H1 (cell line): ENCODE measurements at regions not wholly inside any gene's neighbourhood (a gene's known extent, or its start where the extent isn't known, plus 50 kb on each side); places are given as distances from the start of the nearest gene placed in this dataset.

Experiments used
- CEBPB ChIP-seq: IDR thresholded peaks from 2 replicates; pipeline ENCODE4 v1.6.1; 2012; ENCODE audit warnings: low read depth, low read length
- CHD1 ChIP-seq: IDR thresholded peaks from 2 replicates; pipeline ENCODE4 v1.6.1; 2012; ENCODE audit warnings: low read depth, low read length, improper control_type of control experiment
- CTCF ChIP-seq, 3 experiments: IDR thresholded peaks; 1 replicate in 2 of 3; 2 replicates in 1 of 3; pipeline versions ENCODE4 v1.5.1 to v1.6.1; 2011; ENCODE audit warnings: low read length in 3 of 3, mild to moderate bottlenecking in 3 of 3, inconsistent platforms in 2 of 3, low read depth in 1 of 3, moderate library complexity in 1 of 3; ENCODE audit not compliant: insufficient read depth in 1 of 3; ENCODE audit errors: control extremely low read depth in 1 of 3
- EP300 ChIP-seq, 2 experiments: IDR thresholded peaks; 1 replicate in 1 of 2; 2 replicates in 1 of 2; pipeline ENCODE4 v1.6.1; 2011 to 2012; ENCODE audit warnings: low read depth in 2 of 2, low read length in 2 of 2, mild to moderate bottlenecking in 2 of 2, borderline replicate concordance in 1 of 2, inconsistent platforms in 1 of 2, moderate library complexity in 1 of 2
- EZH2 ChIP-seq: fragments of 200-600 bp; sonication (generic); IDR thresholded peaks from 2 replicates; pipeline ENCODE4 v1.7.1; 2012; ENCODE audit warnings: low read depth, mild to moderate bottlenecking, moderate library complexity, low read length, inconsistent platforms; ENCODE audit not compliant: severe bottlenecking
- FOSL1 ChIP-seq: IDR thresholded peaks from 2 replicates; pipeline ENCODE4 v1.6.1; 2011; ENCODE audit warnings: mild to moderate bottlenecking, low read depth, low read length, moderate library complexity; ENCODE audit not compliant: insufficient read depth
- GTF2F1 ChIP-seq: IDR thresholded peaks from 2 replicates; pipeline ENCODE4 v1.6.1; 2012; ENCODE audit warnings: low read depth, low read length, improper control_type of control experiment, borderline replicate concordance
- JUND ChIP-seq: IDR thresholded peaks from 2 replicates; pipeline ENCODE4 v1.6.1; 2011; ENCODE audit warnings: mild to moderate bottlenecking, improper control_type of control experiment, low read length
- MAFK ChIP-seq: IDR thresholded peaks from 2 replicates; pipeline ENCODE4 v1.6.1; 2012; ENCODE audit warnings: low read depth, mild to moderate bottlenecking, improper control_type of control experiment, low read length
- NRF1 ChIP-seq: IDR thresholded peaks from 2 replicates; pipeline ENCODE4 v1.6.1; 2011; ENCODE audit warnings: mild to moderate bottlenecking, low read depth, low read length, improper control_type of control experiment
- POLR2A ChIP-seq, 2 experiments: IDR thresholded peaks; 1 replicate in 1 of 2; 2 replicates in 1 of 2; pipeline ENCODE4 v1.6.1; 2011; ENCODE audit warnings: low read depth in 2 of 2, low read length in 2 of 2, mild to moderate bottlenecking in 2 of 2; ENCODE audit errors: control extremely low read depth in 1 of 2
- POLR2AphosphoS5 ChIP-seq: IDR thresholded peaks from 2 replicates; pipeline ENCODE4 v1.6.1; 2011; ENCODE audit warnings: low read depth, low read length
- RNF2 ChIP-seq: fragments of 200-900, 300-1000 bp; sonication (generic); IDR thresholded peaks from 2 replicates; pipeline ENCODE4 v1.7.1; 2016; ENCODE audit warnings: borderline replicate concordance, low read depth, mild to moderate bottlenecking, antibody characterized with exemption, low read length; ENCODE audit not compliant: poor library complexity, severe bottlenecking; ENCODE audit errors: missing control alignments
- SIN3A ChIP-seq, 2 experiments: IDR thresholded peaks in 1 of 2; conservative IDR thresholded peaks in 1 of 2; 2 replicates each; pipeline ENCODE4 v1.6.1; 2011 to 2012; ENCODE audit warnings: low read length in 2 of 2, improper control_type of control experiment in 1 of 2, low read depth in 1 of 2, mild to moderate bottlenecking in 1 of 2

GRCh38 chr4:120536884-120537283, 385.6 kb downstream of the PRDM5 start:
- TF ChIP-seq JUND, result no peak
- TF ChIP-seq MAFK, result no peak
- TF ChIP-seq GTF2F1, result no peak
- no peak for TF ChIP-seq POLR2A (IDR thresholded peaks at IDR 0.05; ENCODE audit: control extremely low read depth in 1 of 2, low read depth in 2 of 2, low read length in 2 of 2)
- TF ChIP-seq POLR2AphosphoS5, result no peak
- no peak for TF ChIP-seq CHD1
- TF ChIP-seq RNF2, result no peak
- no peak for TF ChIP-seq CTCF (IDR thresholded peaks at IDR 0.05; ENCODE audit: control extremely low read depth in 1 of 3, insufficient read depth in 1 of 3, low read depth in 1 of 3, low read length in 3 of 3)
- no peak for TF ChIP-seq EP300 (IDR thresholded peaks at IDR 0.05; ENCODE audit: borderline replicate concordance in 1 of 2, low read depth in 2 of 2, low read length in 2 of 2)
- no peak for TF ChIP-seq NRF1
- no peak for TF ChIP-seq CEBPB
- TF ChIP-seq FOSL1, result no peak
- TF ChIP-seq EZH2, result no peak
- TF ChIP-seq SIN3A (conservative IDR thresholded peaks at IDR 0.05 in 1 of 2, IDR thresholded peaks at IDR 0.05 in 1 of 2; ENCODE audit: low read depth in 1 of 2, low read length in 2 of 2), result no peak
